SK-N-DZ (cell line): ENCODE measurements at regions not wholly inside any gene's neighbourhood (a gene's known extent, or its start where the extent isn't known, plus 50 kb on each side); places are given as distances from the start of the nearest gene placed in this dataset.
"Not testable (repeated sequence)": the region's sequence is repeated elsewhere in the genome, so short reads cannot be mapped to it uniquely, and the experiment has no call there.

Source experiments
- DNase-seq: peaks from one replicate; pipeline ENCODE4 v3.0.0-alpha.2; 2015; ENCODE audit warnings: low spot score

GRCh38 chr14:105774585-105775348, 248.4 kb downstream of the TMEM121 start:
- DNase-seq: not testable (repeated sequence)

- DNase-seq: not testable (repeated sequence)
Measured at GRCh38 chr14:105775349-105775923, 249.1 kb downstream of the TMEM121 start.

- not testable (repeated sequence) for DNase-seq
Measured at GRCh38 chr14:105776112-105776511, 249.7 kb downstream of the TMEM121 start.

DNA sequence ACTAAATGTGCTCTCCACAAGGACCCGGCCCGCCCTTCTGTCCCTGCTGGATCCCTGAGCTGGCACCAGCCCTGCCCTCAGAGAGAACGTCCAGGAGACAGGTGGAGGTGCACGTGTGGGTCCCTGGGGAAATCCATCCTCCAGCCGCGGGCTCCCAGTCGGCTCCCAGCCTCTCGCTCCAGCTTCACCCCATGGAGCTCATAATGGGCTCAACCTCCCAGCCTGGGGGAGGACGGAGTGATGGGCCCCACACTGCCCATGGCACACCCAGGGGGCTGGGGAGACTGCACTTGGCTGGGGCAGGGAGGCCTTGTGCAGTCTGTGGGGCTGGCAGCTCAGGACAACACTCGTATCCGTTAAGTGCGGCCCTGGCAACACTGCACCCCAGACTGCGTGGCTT, 250.5 kb downstream of the TMEM121 start:
- DNase-seq: no peak

GRCh38 chr14:105783707-105784106, 257.3 kb downstream of the TMEM121 start:
- DNase-seq: no peak

GRCh38 chr14:105793836-105794235, 267.5 kb downstream of the TMEM121 start:
- no peak for DNase-seq

DNA sequence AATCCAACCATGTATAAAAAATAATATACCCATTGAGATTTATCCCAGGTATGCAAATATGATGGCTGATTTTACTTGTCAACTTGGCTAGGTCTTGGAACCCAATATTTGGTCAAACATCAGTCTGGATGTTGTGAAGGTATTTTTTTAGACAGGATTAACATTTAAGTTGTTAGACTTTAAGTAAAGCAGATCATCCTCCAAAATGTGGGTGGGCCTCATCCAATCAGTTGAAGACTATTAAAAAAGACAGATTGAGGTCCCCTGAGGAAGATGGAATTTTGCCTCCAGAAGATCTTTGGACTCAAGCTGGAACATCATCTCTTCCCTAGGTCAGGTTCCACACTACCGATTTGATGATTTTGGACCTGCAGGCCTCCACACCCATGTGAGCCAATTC, 271.2 kb downstream of the TMEM121 start:
- DNase-seq: no peak

- DNase-seq: no peak
Measured at GRCh38 chr14:105805701-105806100, 279.3 kb downstream of the TMEM121 start.

DNA sequence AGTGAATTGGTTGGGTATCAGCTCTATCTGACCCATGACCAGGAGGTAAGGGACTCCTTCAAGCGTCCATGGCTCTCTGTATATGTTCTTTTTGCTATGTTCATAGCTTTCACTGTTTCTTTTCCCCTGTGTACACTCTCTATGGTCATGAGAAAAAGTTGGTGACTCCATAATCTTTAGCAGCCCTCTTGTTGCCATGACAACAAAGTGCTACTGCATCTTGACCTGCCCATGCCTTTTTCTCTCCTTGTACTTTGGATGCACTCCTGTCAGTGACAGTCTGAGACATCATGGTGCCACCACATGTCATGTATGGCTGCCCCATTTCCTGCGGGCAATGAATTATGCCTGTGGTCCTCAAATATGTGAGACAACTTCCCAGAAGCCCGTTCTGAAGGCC, 280.2 kb downstream of the TMEM121 start:
- no peak for DNase-seq

- DNase-seq: no peak
Measured at GRCh38 chr14:105817971-105818711, 291.8 kb downstream of the TMEM121 start.

DNA sequence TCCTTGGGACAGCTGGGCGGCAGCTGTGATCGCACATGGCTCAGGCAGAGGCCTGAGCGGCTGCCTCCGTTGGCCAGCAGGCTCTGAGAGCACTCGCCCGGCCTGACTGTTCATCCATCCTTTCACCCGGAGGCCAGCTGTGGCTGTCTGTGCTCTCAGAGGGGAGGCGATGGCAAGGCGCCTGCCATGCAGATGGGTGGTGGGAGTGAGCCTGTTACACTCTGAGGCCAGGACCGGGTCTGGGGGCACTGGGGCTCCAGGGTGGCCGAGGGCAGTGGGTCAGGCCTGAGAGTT, 292.3 kb downstream of the TMEM121 start:
- no peak for DNase-seq

DNA sequence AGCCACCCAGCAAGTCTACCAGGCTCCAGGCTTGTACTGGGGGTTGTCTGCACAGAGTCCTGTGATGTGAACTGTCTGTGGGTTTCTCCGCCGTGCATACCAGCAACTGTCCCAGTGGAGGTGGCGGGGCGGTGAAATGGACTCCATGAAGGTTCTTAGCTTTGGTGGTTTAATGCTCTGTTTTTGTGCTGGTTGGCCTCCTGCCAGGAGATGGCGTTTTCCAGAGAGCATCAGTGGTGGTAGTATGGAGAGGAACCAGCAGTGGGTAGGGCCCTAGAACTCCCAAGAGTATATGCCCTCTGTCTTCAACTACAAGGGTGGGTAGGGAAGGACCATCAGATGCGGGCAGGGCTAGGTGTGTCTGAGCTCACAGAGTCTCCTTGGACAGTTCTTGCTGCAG, 303.8 kb downstream of the TMEM121 start:
- DNase-seq: no peak

DNA sequence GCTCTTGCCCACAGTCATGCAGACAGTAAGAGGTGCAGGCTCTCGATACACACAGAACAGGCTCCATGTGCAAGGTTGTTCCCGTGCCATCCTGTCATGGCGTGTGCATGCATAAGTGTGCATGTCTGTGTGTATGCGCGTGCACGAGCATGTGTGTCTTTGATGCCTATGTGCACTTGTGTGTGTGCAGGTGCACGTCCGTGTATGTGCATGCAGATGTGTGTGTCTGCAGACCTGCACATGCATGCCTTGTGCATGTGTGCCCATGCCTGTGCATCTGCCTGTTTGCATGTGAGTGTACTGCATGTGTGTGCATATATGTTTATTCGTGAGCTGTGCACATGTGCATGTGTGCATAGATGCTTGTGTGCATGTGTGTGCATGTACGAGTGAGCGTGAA, 309.8 kb downstream of the TMEM121 start:
- DNase-seq: no peak

DNA sequence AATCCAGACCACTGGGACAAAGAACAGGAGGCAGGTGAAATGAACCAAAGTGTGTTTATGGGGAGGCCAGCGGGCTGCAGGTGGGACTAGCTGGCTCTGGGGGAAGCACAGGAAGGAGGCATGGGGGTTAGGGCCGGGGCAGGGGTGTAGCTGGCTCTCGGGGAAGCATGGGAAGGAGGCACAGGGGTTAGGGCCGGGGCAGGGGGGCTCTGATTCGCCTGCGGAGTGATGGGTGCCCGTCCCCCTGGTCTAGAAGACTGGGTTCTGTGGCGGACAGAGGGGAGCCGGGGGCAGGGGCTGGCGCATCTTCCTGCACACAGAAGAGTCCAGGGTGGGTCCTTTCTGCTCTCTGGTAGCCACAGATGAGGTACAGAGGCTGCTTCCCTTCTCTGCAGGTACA, 310.3 kb downstream of the TMEM121 start:
- DNase-seq: no peak

GRCh38 chr14:105837349-105838063, 311.1 kb downstream of the TMEM121 start:
- DNase-seq: no peak

GRCh38 chr14:105838107-105838506, 311.7 kb downstream of the TMEM121 start:
- DNase-seq: no peak

GRCh38 chr14:105838591-105839424, 312.4 kb downstream of the TMEM121 start:
- DNase-seq: no peak

DNA sequence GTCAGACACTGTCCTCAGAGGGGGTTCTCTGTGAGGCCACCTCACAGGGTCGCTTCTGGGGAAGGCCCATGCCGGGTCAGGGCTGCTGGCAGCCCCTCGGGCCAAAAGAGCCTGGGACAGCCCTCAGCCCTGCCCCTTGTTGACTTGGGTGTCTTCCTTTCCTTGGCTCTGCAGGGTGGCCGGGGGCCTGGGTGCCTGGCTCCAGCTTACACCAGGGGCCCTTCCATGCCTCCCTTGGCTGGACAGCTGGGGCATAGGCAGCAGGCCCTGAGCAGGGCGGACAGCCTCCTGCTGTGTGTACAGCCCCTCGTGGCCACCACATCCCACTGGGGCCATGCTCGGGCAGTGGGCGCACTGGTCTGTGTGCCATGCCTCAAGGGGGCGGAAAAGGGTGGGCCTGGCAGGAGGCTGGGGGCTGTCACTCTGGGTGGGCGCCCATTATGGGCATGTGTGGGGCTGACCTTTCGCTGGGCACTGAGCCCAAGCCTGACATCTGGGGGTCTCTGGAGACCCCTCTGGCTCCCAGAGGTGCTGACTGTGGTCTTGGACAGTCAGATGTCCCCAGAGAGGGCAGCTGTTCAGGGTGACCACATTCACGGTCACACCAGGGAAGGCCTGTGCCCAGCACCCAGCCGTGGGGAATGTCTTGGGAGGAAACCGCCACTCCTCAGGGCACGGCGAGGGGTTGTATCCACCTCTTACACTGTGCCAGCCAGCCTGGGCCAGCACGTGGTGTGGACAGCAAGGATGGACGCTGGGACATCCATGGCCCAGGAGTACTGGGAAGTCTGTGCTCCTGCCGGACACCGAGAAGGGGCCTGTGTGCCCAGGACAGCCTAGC, 313.3 kb downstream of the TMEM121 start:
- DNase-seq: no peak

GRCh38 chr14:105840266-105841021, 314.1 kb downstream of the TMEM121 start:
- no peak for DNase-seq
